H1 (cell line): ENCODE measurements at regions not wholly inside any gene's neighbourhood (a gene's known extent, or its start where the extent isn't known, plus 50 kb on each side); places are given as distances from the start of the nearest gene placed in this dataset.

Source experiments
- ASH2L ChIP-seq: fragments of 200-600, 300-600 bp; sonication (generic); IDR thresholded peaks from one replicate; pipeline ENCODE4 v1.7.1; 2017; ENCODE audit warnings: low read length
- BACH1 ChIP-seq: IDR thresholded peaks from 2 replicates; pipeline ENCODE4 v1.6.1; 2012; ENCODE audit warnings: low read length, improper control_type of control experiment
- CBX5 ChIP-seq: fragments of 300-800, 300-1000 bp; sonication (generic); IDR thresholded peaks from 2 replicates; pipeline ENCODE4 v1.7.1; 2016; ENCODE audit warnings: antibody characterized with exemption, low read length, low read depth
- CREB1 ChIP-seq: IDR thresholded peaks from 2 replicates; pipeline ENCODE4 v1.6.1; 2012; ENCODE audit warnings: inconsistent platforms
- CTCF ChIP-seq, 3 experiments: IDR thresholded peaks; 1 replicate in 2 of 3; 2 replicates in 1 of 3; pipeline versions ENCODE4 v1.5.1 to v1.6.1; 2011; ENCODE audit warnings: low read length in 3 of 3, mild to moderate bottlenecking in 3 of 3, inconsistent platforms in 2 of 3, low read depth in 1 of 3, moderate library complexity in 1 of 3; ENCODE audit not compliant: insufficient read depth in 1 of 3; ENCODE audit errors: control extremely low read depth in 1 of 3
- PHF8 ChIP-seq: fragments of 200-600 bp; sonication (generic); conservative IDR thresholded peaks from 2 replicates; pipeline ENCODE4 v1.7.1; 2012; ENCODE audit warnings: low read depth, mild to moderate bottlenecking, inconsistent platforms, low read length, moderate library complexity
- POLR2AphosphoS5 ChIP-seq: IDR thresholded peaks from 2 replicates; pipeline ENCODE4 v1.6.1; 2011; ENCODE audit warnings: low read depth, low read length
- RAD21 ChIP-seq, 2 experiments: IDR thresholded peaks in 1 of 2; conservative IDR thresholded peaks in 1 of 2; 2 replicates each; pipeline ENCODE4 v1.6.1; 2011; ENCODE audit warnings: low read depth in 2 of 2, low read length in 2 of 2, improper control_type of control experiment in 1 of 2, inconsistent platforms in 1 of 2, mild to moderate bottlenecking in 1 of 2, moderate library complexity in 1 of 2
- RFX5 ChIP-seq: IDR thresholded peaks from 2 replicates; pipeline ENCODE4 v1.6.1; 2011; ENCODE audit warnings: low read depth, low read length, improper control_type of control experiment, borderline replicate concordance
- SIX5 ChIP-seq: IDR thresholded peaks from 2 replicates; pipeline ENCODE4 v1.6.1; 2011; ENCODE audit warnings: mild to moderate bottlenecking, low read depth, low read length

GRCh38 chr18:14943967-14944636 is 196.1 kb downstream of the ANKRD30B start (continued):
- no peak for TF ChIP-seq CTCF (IDR thresholded peaks at IDR 0.05; ENCODE audit: control extremely low read depth in 1 of 3, insufficient read depth in 1 of 3, low read depth in 1 of 3, low read length in 3 of 3)
- TF ChIP-seq PHF8, result no peak
- TF ChIP-seq ASH2L, result no peak
- TF ChIP-seq RFX5, result no peak
- no peak for TF ChIP-seq SIX5
- TF ChIP-seq POLR2AphosphoS5, result no peak
- TF ChIP-seq CBX5, result no peak
- no peak for TF ChIP-seq CREB1
- TF ChIP-seq RAD21 (IDR thresholded peaks at IDR 0.05 in 1 of 2, conservative IDR thresholded peaks at IDR 0.05 in 1 of 2; ENCODE audit: low read depth in 2 of 2, low read length in 2 of 2), result no peak
- no peak for TF ChIP-seq BACH1
